ENCODE measurements at regions not wholly inside any gene's neighbourhood (a gene's known extent, or its start where the extent isn't known, plus 50 kb on each side); places are given as distances from the start of the nearest gene placed in this dataset.

GRCh38 chr11:95486979-95487378 lies 256.0 kb upstream of the SESN3 start:
- Histone ChIP-seq H2BK20ac (ENCODE audit: low read depth, low read length) (no peak overlapping the region), H2AK5ac (ENCODE audit: low read depth, low read length) (no peak overlapping the region), H2BK120ac (ENCODE audit: low read depth, low read length) (no peak overlapping the region), H3K23ac (ENCODE audit: low read depth, low read length) (no peak overlapping the region), H4K5ac (ENCODE audit: low read depth, low read length) (no peak overlapping the region), H3K4ac (ENCODE audit: low read depth, low read length) (no peak overlapping the region), H3K79me1 (ENCODE audit: low read depth in 1 of 2, low read length in 2 of 2) (no peaks in the 10 kb centered on the region), H2AFZ (replicated peaks; ENCODE audit: low read length, poor library complexity) (no peak overlapping the region), H3K27me3 (ENCODE audit: control insufficient read depth, insufficient read depth, low read length) (no peaks in the 10 kb centered on the region), H4K8ac (ENCODE audit: low read depth in 2 of 2, low read length in 2 of 2) (no peak overlapping the region), H3K4me2 (ENCODE audit: low read depth, low read length) (no peak overlapping the region), H2BK15ac (ENCODE audit: low read depth, low read length) (no peak overlapping the region), H3K9me1 (ENCODE audit: insufficient read depth, low read length) (no peaks in the 10 kb centered on the region), H4K91ac (ENCODE audit: insufficient read depth, low read depth, low read length) (no peak overlapping the region), H3K18ac (ENCODE audit: low read depth, low read length) (no peak overlapping the region), H3K56ac (ENCODE audit: extremely low read depth, insufficient read depth, low read length) (no peak overlapping the region), H3K9me3 (ENCODE audit: control insufficient read depth, insufficient read depth, low read length) (no peaks in the 10 kb centered on the region), H4K20me1 (ENCODE audit: insufficient read depth, low read length) (no peaks in the 10 kb centered on the region), H3K27ac (ENCODE audit: insufficient read depth, low read length) (no peak overlapping the region), H2AK9ac (replicated peaks; ENCODE audit: low read depth, low read length, poor library complexity) (no peak overlapping the region), H2BK5ac (ENCODE audit: low read depth, low read length, poor library complexity, severe bottlenecking) (no peak overlapping the region), H3K14ac (replicated peaks; ENCODE audit: low read depth, low read length) (no peak overlapping the region), H3K4me1 (ENCODE audit: control insufficient read depth, insufficient read depth, low read length) (no peaks in the 10 kb centered on the region), H3K4me3 (ENCODE audit: insufficient read depth, low read depth, low read length) (no peak overlapping the region), H3K9ac (ENCODE audit: low read depth, low read length) (no peak overlapping the region), H3K36me3 (ENCODE audit: control insufficient read depth, insufficient read depth, low read length) (no peaks in the 10 kb centered on the region)
- no peak for ATAC-seq (ENCODE audit: low read depth)
- BruUV-seq (replicated peaks), result no TSS peak
- DNase-seq, result no peak
- no CpG with 5 or more reads among the region's 9 CpGs for WGBS, 2 experiments (ENCODE audit: extremely low coverage in 2 of 2, insufficient read length in 1 of 2)
- ChIA-PET CTCF (interaction anchor here (0.6 kb wide), 1 partner anchor 84 kb away, joined by 3 read pairs; no protein-coding TSS in a partner anchor), POLR2A (ENCODE audit: unreplicated experiment) (no interaction called here)
- intact Hi-C loops (cut with micrococcal nuclease) (no loop called here), in situ Hi-C loops (cut with MboI; ENCODE audit: low sequenced_read_pairs) (no loop called here), dilution Hi-C loops (cut with HindIII; ENCODE audit: low sequenced_read_pairs, unreplicated experiment) (no loop called here)
- TF ChIP-seq POLR2A (IDR thresholded peaks at IDR 0.05; ENCODE audit: low read depth, low read length), result no peak
- TF ChIP-seq ELK1 (IDR thresholded peaks at IDR 0.05; ENCODE audit: borderline replicate concordance, low read depth, low read length), result no peak
- TF ChIP-seq MAZ (IDR thresholded peaks at IDR 0.05; ENCODE audit: borderline replicate concordance, low read depth, low read length), result no peak
- no peak for TF ChIP-seq CTCF (conservative IDR thresholded peaks at IDR 0.05; ENCODE audit: low read depth, low read length)
- no peak for TF ChIP-seq MAFK (IDR thresholded peaks at IDR 0.05; ENCODE audit: low read depth, low read length)
- no peak for TF ChIP-seq MXI1 (IDR thresholded peaks at IDR 0.05; ENCODE audit: borderline replicate concordance, low read depth, low read length)

All from IMR-90 (cell line).